ENCODE measurements at regions not wholly inside any gene's neighbourhood (a gene's known extent, or its start where the extent isn't known, plus 50 kb on each side); places are given as distances from the start of the nearest gene placed in this dataset.

DNA sequence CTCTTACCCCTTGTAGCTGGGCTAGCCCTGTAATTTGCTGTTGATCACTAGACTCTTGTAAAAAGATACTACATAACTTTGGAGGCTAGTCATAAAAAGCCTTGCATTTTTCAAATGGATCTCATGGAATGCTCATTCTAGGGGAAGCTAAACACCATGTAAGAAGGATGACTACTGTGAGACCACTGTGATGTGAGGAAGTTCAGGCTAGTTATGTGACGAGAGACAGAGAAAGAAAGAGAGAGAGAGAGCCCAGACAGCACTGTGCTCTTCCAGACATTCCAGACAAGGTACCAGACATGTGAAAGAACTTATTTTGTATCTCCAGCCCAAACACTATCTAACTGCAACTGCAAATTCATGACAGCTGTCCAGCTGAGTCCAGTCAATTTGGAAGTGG lies 404.6 kb upstream of the PITX2 start:
- ChIA-PET CTCF (no interaction called here), POLR2A (no interaction called here)
- DNase-seq (ENCODE audit: extremely low spot score) = no peak
- TF ChIP-seq HDGF (IDR thresholded peaks at IDR 0.05; ENCODE audit: borderline replicate concordance) = no peak
- TF ChIP-seq BHLHE40 (IDR thresholded peaks at IDR 0.05; ENCODE audit: borderline replicate concordance) = no peak
- TF ChIP-seq TARDBP (IDR thresholded peaks at IDR 0.05) = no peak
- TF ChIP-seq SUZ12 (IDR thresholded peaks at IDR 0.05) = no peak
- no peak for TF ChIP-seq ZNF384 (IDR thresholded peaks at IDR 0.05)
- no peak for TF ChIP-seq NFRKB (IDR thresholded peaks at IDR 0.05)
- no peak for TF ChIP-seq L3MBTL2 (conservative IDR thresholded peaks at IDR 0.05)
- no peak for TF ChIP-seq ELF4 (IDR thresholded peaks at IDR 0.05)
- no peak for TF ChIP-seq FOXA1 (IDR thresholded peaks at IDR 0.05)
- TF ChIP-seq ARNT (IDR thresholded peaks at IDR 0.05) = no peak
- no peak for TF ChIP-seq LEF1 (IDR thresholded peaks at IDR 0.05; ENCODE audit: borderline replicate concordance)
- TF ChIP-seq FOXM1 (IDR thresholded peaks at IDR 0.05; ENCODE audit: borderline replicate concordance) = no peak
- no peak for TF ChIP-seq SP1 (IDR thresholded peaks at IDR 0.05)
- TF ChIP-seq CTBP1 (IDR thresholded peaks at IDR 0.05; ENCODE audit: borderline replicate concordance) = no peak
- TF ChIP-seq, protein P1, sequence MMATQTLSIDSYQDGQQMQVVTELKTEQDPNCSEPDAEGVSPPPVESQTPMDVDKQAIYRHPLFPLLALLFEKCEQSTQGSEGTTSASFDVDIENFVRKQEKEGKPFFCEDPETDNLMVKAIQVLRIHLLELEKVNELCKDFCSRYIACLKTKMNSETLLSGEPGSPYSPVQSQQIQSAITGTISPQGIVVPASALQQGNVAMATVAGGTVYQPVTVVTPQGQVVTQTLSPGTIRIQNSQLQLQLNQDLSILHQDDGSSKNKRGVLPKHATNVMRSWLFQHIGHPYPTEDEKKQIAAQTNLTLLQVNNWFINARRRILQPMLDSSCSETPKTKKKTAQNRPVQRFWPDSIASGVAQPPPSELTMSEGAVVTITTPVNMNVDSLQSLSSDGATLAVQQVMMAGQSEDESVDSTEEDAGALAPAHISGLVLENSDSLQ (IDR thresholded peaks at IDR 0.05) = no peak
- TF ChIP-seq FOXK2 (IDR thresholded peaks at IDR 0.05) = no peak

DNA sequence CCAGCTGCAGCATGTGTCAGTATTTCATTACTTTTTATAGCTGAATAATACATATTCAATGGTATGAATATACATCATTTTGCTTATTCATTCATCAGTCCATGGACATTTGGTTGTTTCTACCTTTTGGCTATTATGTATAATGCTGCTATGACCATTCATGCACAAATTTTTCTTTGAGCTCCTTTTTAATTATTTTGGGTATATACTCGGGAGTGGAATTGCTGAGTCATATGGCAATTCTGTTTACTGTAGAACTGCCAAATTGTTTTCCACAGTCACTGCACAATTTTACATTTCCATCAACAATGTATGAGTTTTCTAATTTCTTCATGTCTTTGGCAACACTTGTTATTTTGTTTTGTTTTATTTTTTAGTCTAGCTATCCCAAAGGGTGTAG lies 405.9 kb upstream of the PITX2 start:
- ChIA-PET CTCF (no interaction called here), POLR2A (no interaction called here)
- DNase-seq (ENCODE audit: extremely low spot score) = no peak
- no peak for TF ChIP-seq HDGF (IDR thresholded peaks at IDR 0.05; ENCODE audit: borderline replicate concordance)
- TF ChIP-seq ZNF384 (IDR thresholded peaks at IDR 0.05) = no peak
- TF ChIP-seq FOXK2 (IDR thresholded peaks at IDR 0.05) = no peak
- TF ChIP-seq FOXA1 (IDR thresholded peaks at IDR 0.05) = no peak
- TF ChIP-seq, protein P1 (IDR thresholded peaks at IDR 0.05) = no peak
- no peak for TF ChIP-seq SUZ12 (IDR thresholded peaks at IDR 0.05)
- TF ChIP-seq TARDBP (IDR thresholded peaks at IDR 0.05) = no peak
- no peak for TF ChIP-seq SP1 (IDR thresholded peaks at IDR 0.05)
- TF ChIP-seq ELF4 (IDR thresholded peaks at IDR 0.05) = no peak
- TF ChIP-seq NFRKB (IDR thresholded peaks at IDR 0.05) = no peak

DNA sequence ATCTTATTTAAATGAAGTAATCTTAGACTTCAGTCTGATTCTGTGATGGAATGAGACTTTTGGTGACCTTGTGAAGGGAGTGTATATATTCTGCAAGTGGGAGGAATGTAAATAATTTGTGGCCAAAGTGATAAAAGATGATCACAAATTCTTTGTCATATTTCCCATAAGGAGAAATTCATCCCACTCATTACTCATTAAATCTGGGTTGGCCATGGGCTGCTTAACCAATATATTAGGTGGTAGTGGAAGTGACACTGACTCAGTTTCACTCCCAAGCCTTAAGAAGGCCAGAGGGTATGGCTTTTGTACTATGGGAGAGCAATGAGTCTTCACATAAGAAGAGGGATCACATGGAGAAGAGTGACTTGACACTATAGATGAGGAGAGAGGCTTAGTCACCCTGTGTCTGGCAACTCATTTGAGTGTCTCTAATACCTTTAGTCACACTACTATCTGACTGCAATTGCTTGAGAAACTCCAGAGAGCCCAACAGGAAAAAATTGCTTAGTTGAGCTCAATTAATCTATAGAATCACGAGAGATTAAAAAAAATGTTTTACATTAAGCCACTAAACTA lies 408.2 kb upstream of the PITX2 start:
- no peak for DNase-seq (ENCODE audit: extremely low spot score)
- TF ChIP-seq ZNF384 (IDR thresholded peaks at IDR 0.05) (no peak), SUZ12 (IDR thresholded peaks at IDR 0.05) (no peak), NFRKB (IDR thresholded peaks at IDR 0.05) (no peak), L3MBTL2 (conservative IDR thresholded peaks at IDR 0.05) (no peak), CTBP1 (IDR thresholded peaks at IDR 0.05; ENCODE audit: borderline replicate concordance) (no peak), LEF1 (IDR thresholded peaks at IDR 0.05; ENCODE audit: borderline replicate concordance) (no peak), HDGF (IDR thresholded peaks at IDR 0.05; ENCODE audit: borderline replicate concordance) (no peak), FOXK2 (IDR thresholded peaks at IDR 0.05) (no peak), ELF4 (IDR thresholded peaks at IDR 0.05) (no peak), TARDBP (IDR thresholded peaks at IDR 0.05) (no peak), ARNT (IDR thresholded peaks at IDR 0.05) (no peak), SP1 (IDR thresholded peaks at IDR 0.05) (no peak), BHLHE40 (IDR thresholded peaks at IDR 0.05; ENCODE audit: borderline replicate concordance) (no peak)
- POLR2A ChIA-PET = no interaction called here
- CTCF ChIA-PET = no interaction called here

DNA sequence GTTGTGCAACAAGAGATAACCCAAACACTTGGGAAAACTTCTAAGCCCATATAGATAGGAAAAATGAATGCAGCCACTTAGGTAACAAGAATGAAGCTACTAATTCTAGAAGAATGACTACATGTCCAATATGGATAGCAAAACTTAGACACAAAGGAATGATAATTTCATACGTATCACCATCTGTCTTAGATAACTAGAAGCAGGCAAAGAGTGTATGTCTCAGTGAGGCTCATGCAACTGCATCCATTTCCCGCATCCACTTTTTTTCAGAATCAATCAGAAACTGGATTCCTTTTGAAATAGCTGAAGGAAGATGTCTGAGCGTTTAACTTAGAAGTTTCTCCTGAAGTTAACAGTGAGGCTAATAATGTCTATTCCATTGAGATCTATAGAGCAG lies 408.7 kb upstream of the PITX2 start:
- DNase-seq (ENCODE audit: extremely low spot score) = no peak
- TF ChIP-seq BHLHE40 (IDR thresholded peaks at IDR 0.05; ENCODE audit: borderline replicate concordance) (no peak), NFRKB (IDR thresholded peaks at IDR 0.05) (no peak), SP1 (IDR thresholded peaks at IDR 0.05) (no peak), LEF1 (IDR thresholded peaks at IDR 0.05; ENCODE audit: borderline replicate concordance) (no peak), FOXA1 (IDR thresholded peaks at IDR 0.05) (no peak), CTBP1 (IDR thresholded peaks at IDR 0.05; ENCODE audit: borderline replicate concordance) (no peak)
- ChIA-PET CTCF (no interaction called here), POLR2A (no interaction called here)

DNA sequence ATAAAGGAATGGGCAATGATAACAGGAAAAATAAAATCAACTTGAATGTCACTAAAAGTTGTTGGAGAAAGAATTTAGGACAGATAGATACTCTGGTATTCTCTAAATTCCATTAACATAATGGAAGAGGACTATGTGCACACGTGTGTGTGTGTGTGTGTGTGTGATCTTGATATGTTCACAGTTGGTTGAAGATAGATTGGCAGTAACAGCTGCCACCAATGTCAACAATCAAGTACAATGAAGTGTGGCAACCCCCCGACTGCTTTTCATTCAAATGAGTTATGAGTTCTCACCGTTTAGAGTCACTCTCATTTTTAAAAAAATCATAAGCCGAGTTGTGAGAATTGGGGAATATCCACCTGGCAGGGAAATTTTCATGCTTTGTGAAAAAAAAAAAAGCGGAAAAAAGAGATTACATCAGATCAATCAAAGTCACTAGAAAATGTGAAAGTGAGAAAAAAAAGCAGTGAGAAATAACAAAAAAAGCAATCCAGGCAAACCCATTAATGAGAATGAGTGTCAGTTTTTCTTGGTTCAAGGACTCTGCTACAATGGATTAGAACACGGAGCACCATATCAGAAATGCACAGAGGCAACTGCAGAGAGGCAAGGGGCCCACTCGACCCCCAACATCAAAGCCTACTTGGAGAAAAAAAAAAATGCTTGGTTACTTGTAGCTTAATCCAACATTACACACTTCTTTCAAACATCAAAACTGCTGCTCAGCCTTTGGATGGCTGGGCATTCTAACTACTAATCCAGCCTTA lies 414.9 kb upstream of the PITX2 start:
- ChIA-PET CTCF (interaction anchor here (0.6 kb wide), 1 partner anchor 462 kb away, joined by 3 read pairs; no protein-coding TSS in a partner anchor), POLR2A (no interaction called here)
- DNase-seq (ENCODE audit: extremely low spot score) = no peak
- no peak for TF ChIP-seq LEF1 (IDR thresholded peaks at IDR 0.05; ENCODE audit: borderline replicate concordance)
- no peak for TF ChIP-seq CTBP1 (IDR thresholded peaks at IDR 0.05; ENCODE audit: borderline replicate concordance)
- TF ChIP-seq FOXM1 (IDR thresholded peaks at IDR 0.05; ENCODE audit: borderline replicate concordance) = no peak
- TF ChIP-seq NFRKB (IDR thresholded peaks at IDR 0.05) = no peak
- TF ChIP-seq SP1 (IDR thresholded peaks at IDR 0.05) = no peak
- TF ChIP-seq FOXA1 (IDR thresholded peaks at IDR 0.05) = no peak
- TF ChIP-seq HDGF (IDR thresholded peaks at IDR 0.05; ENCODE audit: borderline replicate concordance) = no peak
- no peak for TF ChIP-seq TARDBP (IDR thresholded peaks at IDR 0.05)
- TF ChIP-seq FOXK2 (IDR thresholded peaks at IDR 0.05) = no peak
- TF ChIP-seq BHLHE40 (IDR thresholded peaks at IDR 0.05; ENCODE audit: borderline replicate concordance) = no peak
- TF ChIP-seq, protein P1 (IDR thresholded peaks at IDR 0.05) = no peak
- TF ChIP-seq ZNF384 (IDR thresholded peaks at IDR 0.05) = no peak
- no peak for TF ChIP-seq SUZ12 (IDR thresholded peaks at IDR 0.05)
- TF ChIP-seq ELF4 (IDR thresholded peaks at IDR 0.05) = no peak
- no peak for TF ChIP-seq ARNT (IDR thresholded peaks at IDR 0.05)
- no peak for TF ChIP-seq L3MBTL2 (conservative IDR thresholded peaks at IDR 0.05)

DNA sequence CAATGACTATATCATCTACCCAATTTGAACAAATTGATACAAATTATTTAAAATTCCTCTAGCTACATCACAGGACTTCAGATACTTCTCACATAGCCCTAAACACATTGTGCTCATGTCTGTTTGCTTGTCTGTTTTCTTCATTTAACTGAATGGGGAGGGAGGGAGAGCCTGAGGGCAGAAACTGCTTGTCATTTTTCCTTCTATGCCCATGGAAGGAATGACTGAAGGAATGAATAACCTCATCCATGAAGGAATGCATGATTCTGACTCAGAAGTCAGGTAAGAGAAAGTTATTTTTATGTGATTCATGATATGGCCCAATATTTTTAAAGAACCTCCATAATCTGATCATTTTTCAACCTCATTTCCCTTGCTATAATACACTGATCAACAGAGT lies 418.0 kb upstream of the PITX2 start:
- POLR2A ChIA-PET = no interaction called here
- TF ChIP-seq NFRKB (IDR thresholded peaks at IDR 0.05) (no peak), FOXM1 (IDR thresholded peaks at IDR 0.05; ENCODE audit: borderline replicate concordance) (no peak), ARNT (IDR thresholded peaks at IDR 0.05) (no peak), FOXA1 (IDR thresholded peaks at IDR 0.05) (no peak), HDGF (IDR thresholded peaks at IDR 0.05; ENCODE audit: borderline replicate concordance) (no peak), SP1 (IDR thresholded peaks at IDR 0.05) (no peak), LEF1 (IDR thresholded peaks at IDR 0.05; ENCODE audit: borderline replicate concordance) (no peak), ZNF384 (IDR thresholded peaks at IDR 0.05) (no peak), SUZ12 (IDR thresholded peaks at IDR 0.05) (no peak), CTBP1 (IDR thresholded peaks at IDR 0.05; ENCODE audit: borderline replicate concordance) (no peak), L3MBTL2 (conservative IDR thresholded peaks at IDR 0.05) (no peak)
- TF ChIP-seq, protein P1 (IDR thresholded peaks at IDR 0.05) = no peak
- no peak for DNase-seq (ENCODE audit: extremely low spot score)
- CTCF ChIA-PET = no interaction called here

Data from HEK293T (cell line).